H1 (cell line): ENCODE measurements at regions not wholly inside any gene's neighbourhood (a gene's known extent, or its start where the extent isn't known, plus 50 kb on each side); places are given as distances from the start of the nearest gene placed in this dataset.

Experiments
- CTCF ChIA-PET: fragments of 300-600 bp; sonication (Branson Sonifier 250); formaldehyde crosslinking; loops from one replicate; lab custom pipeline; 2021; ENCODE audit not compliant: partially characterized antibody; lab: Charles Lee
- POLR2A ChIA-PET: fragments of 300-600 bp; sonication (Branson Sonifier 250); formaldehyde crosslinking; loops from one replicate; lab custom pipeline; 2021; ENCODE audit warnings: inconsistent platforms; ENCODE audit not compliant: partially characterized antibody; lab: Charles Lee
- DNase-seq, 2 experiments: peaks; one replicate each; pipeline versions ENCODE4 v3.0.0 to v3.0.0-alpha.2; 2010 to 2022; ENCODE audit warnings: low spot score in 2 of 2, low read depth in 1 of 2, mixed read lengths in 1 of 2
- FAIRE-seq: peaks from 2 replicates; lab custom pipeline; 2011; peaks lifted over from hg19 to GRCh38; lab: Jason Lieb, UNC
- H2AFZ ChIP-seq: 2 replicates; pipeline ENCODE4 v1.8.1; 2012; ENCODE audit warnings: low read length, inconsistent platforms
- H2AK5ac ChIP-seq: 2 replicates; pipeline ENCODE4 v1.6.1; 2013; ENCODE audit warnings: low read depth, low read length
- H2BK120ac ChIP-seq: replicated peaks from 2 replicates; pipeline ENCODE3; 2013; ENCODE audit warnings: low read depth, low read length, inconsistent platforms
- H2BK12ac ChIP-seq: 2 replicates; pipeline ENCODE4 v1.6.1; 2013; ENCODE audit warnings: low read depth, low read length
- H2BK15ac ChIP-seq: 2 replicates; pipeline ENCODE4 v1.6.1; 2013; ENCODE audit warnings: low read length
- H2BK20ac ChIP-seq: 2 replicates; pipeline ENCODE4 v1.6.1; 2013; ENCODE audit warnings: low read length
- H2BK5ac ChIP-seq: 2 replicates; pipeline ENCODE4 v1.6.1; 2013; ENCODE audit warnings: low read depth, low read length
- H3K14ac ChIP-seq: 2 replicates; pipeline ENCODE4 v1.6.1; 2013; ENCODE audit warnings: inconsistent platforms; ENCODE audit not compliant: insufficient read length
- H3K18ac ChIP-seq: 2 replicates; pipeline ENCODE4 v1.6.1; 2013; ENCODE audit warnings: low read length; ENCODE audit errors: extremely low read depth
- H3K23ac ChIP-seq: 2 replicates; pipeline ENCODE4 v1.6.1; 2013; ENCODE audit warnings: inconsistent platforms; ENCODE audit not compliant: insufficient read length
- H3K23me2 ChIP-seq: 2 replicates; pipeline ENCODE4 v1.6.1; 2013; ENCODE audit warnings: low read depth, low read length
- H3K27ac ChIP-seq: 2 replicates; pipeline ENCODE4 v1.6.1; 2011; ENCODE audit warnings: low read depth, low read length, inconsistent platforms
- H3K27me3 ChIP-seq, 4 experiments: replicated peaks in 1 of 4; 1 replicate in 1 of 4; 2 replicates in 3 of 4; pipeline versions ENCODE4 v1.6.1 to v1.8.1; 2011 to 2013; ENCODE audit warnings: low read length in 3 of 4, mild to moderate bottlenecking in 3 of 4, inconsistent platforms in 2 of 4, mixed read lengths in 2 of 4, moderate library complexity in 1 of 4; ENCODE audit not compliant: control insufficient read depth in 3 of 4, insufficient read depth in 3 of 4; ENCODE audit errors: extremely low read depth in 1 of 4
- H3K36me3 ChIP-seq, 4 experiments: 2 replicates each; pipeline versions ENCODE4 v1.6.1 to v1.8.1; 2011 to 2013; ENCODE audit warnings: mild to moderate bottlenecking in 4 of 4, low read length in 3 of 4, moderate library complexity in 2 of 4, control low read depth in 1 of 4, inconsistent platforms in 1 of 4; ENCODE audit not compliant: insufficient read depth in 4 of 4, control insufficient read depth in 2 of 4
- H3K4ac ChIP-seq: replicated peaks from 2 replicates; pipeline ENCODE3; 2013; ENCODE audit warnings: low read length, low read depth, mixed read lengths, inconsistent platforms; ENCODE audit not compliant: insufficient read length
- H3K4me1 ChIP-seq, 4 experiments: replicated peaks in 1 of 4; 1 replicate in 1 of 4; 2 replicates in 3 of 4; pipeline versions ENCODE4 v1.6.1 to v1.8.1; 2011 to 2013; ENCODE audit warnings: low read length in 3 of 4, inconsistent platforms in 2 of 4, mixed read lengths in 1 of 4; ENCODE audit not compliant: insufficient read depth in 4 of 4, control insufficient read depth in 3 of 4
- H3K4me2 ChIP-seq, 2 experiments: 2 replicates each; pipeline versions ENCODE4 v1.6.1 to v1.8.1; 2011 to 2013; ENCODE audit warnings: low read depth in 2 of 2, low read length in 2 of 2, control low read depth in 1 of 2, inconsistent platforms in 1 of 2, mild to moderate bottlenecking in 1 of 2; ENCODE audit not compliant: insufficient read depth in 1 of 2
- H3K4me3 ChIP-seq, 4 experiments: fragments of 200-600, 300-600 bp in 1 of 4; sonication (generic), shearing (Covaris generic), sonication (Bioruptor Twin) in 1 of 4; 2 replicates each; pipeline versions ENCODE4 v1.5.1 to v1.8.1; 2011 to 2016; ENCODE audit warnings: low read length in 4 of 4, low read depth in 3 of 4, control low read depth in 2 of 4, inconsistent platforms in 2 of 4, mild to moderate bottlenecking in 2 of 4, mixed read lengths in 1 of 4, moderate library complexity in 1 of 4; ENCODE audit not compliant: insufficient read depth in 2 of 4; ENCODE audit errors: extremely low read depth in 1 of 4
- H3K56ac ChIP-seq: replicated peaks from 2 replicates; pipeline ENCODE3; 2013; ENCODE audit warnings: low read depth, mild to moderate bottlenecking, mixed read lengths, low read length, inconsistent platforms; ENCODE audit not compliant: insufficient read length
- H3K79me1 ChIP-seq: 2 replicates; pipeline ENCODE4 v1.6.1; 2013; ENCODE audit warnings: low read depth, low read length, control low read depth
- H3K79me2 ChIP-seq, 2 experiments: 2 replicates each; pipeline versions ENCODE4 v1.6.1 to v1.8.1; 2012 to 2013; ENCODE audit warnings: low read length in 2 of 2, mild to moderate bottlenecking in 2 of 2, inconsistent platforms in 1 of 2; ENCODE audit not compliant: insufficient read depth in 2 of 2, control insufficient read depth in 1 of 2
- H3K9ac ChIP-seq, 4 experiments: replicated peaks in 1 of 4; 1 replicate in 1 of 4; 2 replicates in 3 of 4; pipeline versions ENCODE4 v1.6.1 to v1.8.1; 2011 to 2013; ENCODE audit warnings: low read depth in 3 of 4, low read length in 3 of 4, control low read depth in 2 of 4, mild to moderate bottlenecking in 2 of 4, moderate library complexity in 2 of 4, inconsistent platforms in 1 of 4; ENCODE audit errors: extremely low read depth in 1 of 4
- H3K9me3 ChIP-seq, 2 experiments: 2 replicates each; pipeline versions ENCODE4 v1.6.1 to v1.8.1; 2012 to 2013; ENCODE audit warnings: mild to moderate bottlenecking in 2 of 2, moderate library complexity in 2 of 2, control low read depth in 1 of 2, inconsistent platforms in 1 of 2, low read depth in 1 of 2, low read length in 1 of 2, mixed read lengths in 1 of 2; ENCODE audit not compliant: insufficient read depth in 2 of 2
- H4K20me1 ChIP-seq, 2 experiments: replicated peaks in 1 of 2; 2 replicates each; pipeline versions ENCODE3 to v1.8.1; 2011 to 2013; ENCODE audit warnings: inconsistent platforms in 2 of 2, low read length in 2 of 2, mild to moderate bottlenecking in 1 of 2; ENCODE audit not compliant: insufficient read depth in 2 of 2, control insufficient read depth in 1 of 2
- H4K5ac ChIP-seq: 2 replicates; pipeline ENCODE4 v1.6.1; 2013; ENCODE audit warnings: low read length, low read depth, mixed read lengths, inconsistent platforms; ENCODE audit not compliant: insufficient read length
- H4K8ac ChIP-seq: 2 replicates; pipeline ENCODE4 v1.8.0; 2013; ENCODE audit warnings: mild to moderate bottlenecking, moderate library complexity, low read length, inconsistent platforms; ENCODE audit not compliant: insufficient read depth; ENCODE audit errors: extremely low read depth
- H4K91ac ChIP-seq: replicated peaks from 2 replicates; pipeline ENCODE3; 2013; ENCODE audit warnings: low read length, mixed read lengths, inconsistent platforms; ENCODE audit not compliant: insufficient read length
- RFX5 ChIP-seq: IDR thresholded peaks from 2 replicates; pipeline ENCODE4 v1.6.1; 2011; ENCODE audit warnings: low read depth, low read length, improper control_type of control experiment, borderline replicate concordance
- SIN3A ChIP-seq, 2 experiments: IDR thresholded peaks in 1 of 2; conservative IDR thresholded peaks in 1 of 2; 2 replicates each; pipeline ENCODE4 v1.6.1; 2011 to 2012; ENCODE audit warnings: low read length in 2 of 2, improper control_type of control experiment in 1 of 2, low read depth in 1 of 2, mild to moderate bottlenecking in 1 of 2
- TAF1 ChIP-seq: IDR thresholded peaks from 2 replicates; pipeline ENCODE4 v1.6.1; 2011; ENCODE audit warnings: mild to moderate bottlenecking, low read depth, low read length
- TAF7 ChIP-seq: optimal IDR thresholded peaks from 2 replicates; pipeline ENCODE3; 2011; ENCODE audit warnings: low read depth, mild to moderate bottlenecking, inconsistent platforms, low read length, moderate library complexity, borderline replicate concordance
- ZNF274 ChIP-seq: IDR thresholded peaks from 2 replicates; pipeline ENCODE4 v1.7.0; 2012; ENCODE audit warnings: low read length, borderline replicate concordance; ENCODE audit errors: extremely low read depth
- WGBS, 2 experiments: shearing (Covaris generic) in 1 of 2; methylation state at CpG; one replicate each; pipeline versions ENCODE4 v1.1.6 to v1.1.7; 2013 to 2015; ENCODE audit warnings: low lambda C conversion rate in 2 of 2, mixed read lengths in 2 of 2, inconsistent platforms in 1 of 2, low coverage in 1 of 2, missing lambda C conversion rate in 1 of 2; ENCODE audit not compliant: insufficient replicate concordance in 2 of 2, insufficient coverage in 1 of 2, insufficient read length in 1 of 2; ENCODE audit errors: extremely low coverage in 1 of 2, missing lambda C conversion rate in 1 of 2; 5-methylcytosine and 5-hydroxymethylcytosine counted together
- TF ChIP-seq, protein P1 (sequence below): IDR thresholded peaks from 2 replicates; pipeline ENCODE4 v1.6.1; 2012; ENCODE audit warnings: low read length, inconsistent platforms

DNA sequence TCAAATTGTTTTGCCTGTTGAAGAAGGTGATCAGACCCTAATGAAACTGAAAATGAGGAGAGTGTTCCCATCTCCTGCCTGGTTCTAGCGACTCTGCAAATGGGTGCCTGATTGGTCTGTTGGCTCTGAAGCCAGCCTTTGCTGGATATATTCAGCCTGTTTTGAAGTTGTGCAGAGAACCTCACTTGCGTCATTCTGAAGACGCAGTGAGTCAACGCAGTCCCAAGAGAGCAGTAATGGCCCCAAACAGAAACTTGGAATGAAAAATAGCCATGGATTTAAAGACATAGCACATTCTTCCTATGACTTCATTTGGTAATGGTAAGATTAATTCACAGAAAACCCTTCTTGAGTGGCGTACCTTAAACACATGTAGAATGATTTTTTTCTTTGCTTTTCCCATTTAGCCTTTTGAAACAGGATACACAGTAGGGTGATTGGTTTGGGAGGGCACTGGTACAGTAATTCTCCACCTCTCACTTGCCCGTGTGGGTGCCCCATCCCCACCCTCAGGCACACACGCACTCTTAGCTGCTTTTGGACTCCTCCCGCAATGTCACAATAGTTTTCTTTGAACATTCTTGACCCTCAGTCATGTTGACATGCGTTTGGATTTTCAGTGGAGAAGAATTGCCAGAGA, 54.1 kb upstream of the ABL1 start:
- Histone ChIP-seq H4K8ac (no peak overlapping the region), H3K4ac (no peak overlapping the region), H3K27ac (no peak overlapping the region), H2BK5ac (no peak overlapping the region), H3K9me3 (no peaks in the 10 kb centered on the region), H2AK5ac (no peak overlapping the region), H3K4me3 (no peak overlapping the region), H3K4me2 (no peak overlapping the region), H3K36me3 (no peaks in the 10 kb centered on the region), H2AFZ (no peak overlapping the region), H3K9ac (no peak overlapping the region), H3K27me3 (no peaks in the 10 kb centered on the region), H3K23ac (no peak overlapping the region), H3K23me2 (no peaks in the 10 kb centered on the region), H3K4me1 (peaks cover 0 to 3% (median under 1%) of the 10 kb centered on the region in 4 experiments; a peak in 1 of 7 replicates), H2BK120ac (no peak overlapping the region), H4K20me1 (peaks cover 3 to 6% of the 10 kb centered on the region in 2 experiments), H2BK15ac (no peak overlapping the region), H3K79me2 (peaks cover 0 to 22% of the 10 kb centered on the region in 2 experiments; a peak in 1 of 4 replicates), H3K18ac (no peak overlapping the region), H3K56ac (no peak overlapping the region), H3K14ac (no peak overlapping the region), H3K79me1 (peaks cover 4% of the 10 kb centered on the region), H4K5ac (no peak overlapping the region), H2BK12ac (no peak overlapping the region), H2BK20ac (no peak overlapping the region), H4K91ac (no peak overlapping the region)
- DNase-seq (no peak), FAIRE-seq (no peak)
- POLR2A ChIA-PET, result interaction anchor here (0.7 kb wide), 1 partner anchor 316 kb away, joined by 3 read pairs; no protein-coding TSS in a partner anchor
- CTCF ChIA-PET, result interaction anchor here (0.6 to 3.2 kb wide), 7 partner anchors 11 to 88 kb away, joined by 3 to 19 read pairs (median 5); no protein-coding TSS in a partner anchor
- WGBS, 2 experiments, result 92% methylated on average over 9 of the region's 9 CpGs; no CpG with 5 or more reads in 1 of the 2 experiments
- no peak for TF ChIP-seq TAF7
- TF ChIP-seq SIN3A (conservative IDR thresholded peaks at IDR 0.05 in 1 of 2, IDR thresholded peaks at IDR 0.05 in 1 of 2; ENCODE audit: low read depth in 1 of 2, low read length in 2 of 2), result no peak
- no peak for TF ChIP-seq RFX5
- TF ChIP-seq TAF1, result no peak
- TF ChIP-seq, protein P1, sequence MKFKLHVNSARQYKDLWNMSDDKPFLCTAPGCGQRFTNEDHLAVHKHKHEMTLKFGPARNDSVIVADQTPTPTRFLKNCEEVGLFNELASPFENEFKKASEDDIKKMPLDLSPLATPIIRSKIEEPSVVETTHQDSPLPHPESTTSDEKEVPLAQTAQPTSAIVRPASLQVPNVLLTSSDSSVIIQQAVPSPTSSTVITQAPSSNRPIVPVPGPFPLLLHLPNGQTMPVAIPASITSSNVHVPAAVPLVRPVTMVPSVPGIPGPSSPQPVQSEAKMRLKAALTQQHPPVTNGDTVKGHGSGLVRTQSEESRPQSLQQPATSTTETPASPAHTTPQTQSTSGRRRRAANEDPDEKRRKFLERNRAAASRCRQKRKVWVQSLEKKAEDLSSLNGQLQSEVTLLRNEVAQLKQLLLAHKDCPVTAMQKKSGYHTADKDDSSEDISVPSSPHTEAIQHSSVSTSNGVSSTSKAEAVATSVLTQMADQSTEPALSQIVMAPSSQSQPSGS, result no peak
- no peak for TF ChIP-seq ZNF274
